ENCODE measurements at regions not wholly inside any gene's neighbourhood (a gene's known extent, or its start where the extent isn't known, plus 50 kb on each side); places are given as distances from the start of the nearest gene placed in this dataset.

GRCh38 chr13:107079423-107080049, 511.6 kb upstream of the ARGLU1 start:
- TF ChIP-seq, protein P1, sequence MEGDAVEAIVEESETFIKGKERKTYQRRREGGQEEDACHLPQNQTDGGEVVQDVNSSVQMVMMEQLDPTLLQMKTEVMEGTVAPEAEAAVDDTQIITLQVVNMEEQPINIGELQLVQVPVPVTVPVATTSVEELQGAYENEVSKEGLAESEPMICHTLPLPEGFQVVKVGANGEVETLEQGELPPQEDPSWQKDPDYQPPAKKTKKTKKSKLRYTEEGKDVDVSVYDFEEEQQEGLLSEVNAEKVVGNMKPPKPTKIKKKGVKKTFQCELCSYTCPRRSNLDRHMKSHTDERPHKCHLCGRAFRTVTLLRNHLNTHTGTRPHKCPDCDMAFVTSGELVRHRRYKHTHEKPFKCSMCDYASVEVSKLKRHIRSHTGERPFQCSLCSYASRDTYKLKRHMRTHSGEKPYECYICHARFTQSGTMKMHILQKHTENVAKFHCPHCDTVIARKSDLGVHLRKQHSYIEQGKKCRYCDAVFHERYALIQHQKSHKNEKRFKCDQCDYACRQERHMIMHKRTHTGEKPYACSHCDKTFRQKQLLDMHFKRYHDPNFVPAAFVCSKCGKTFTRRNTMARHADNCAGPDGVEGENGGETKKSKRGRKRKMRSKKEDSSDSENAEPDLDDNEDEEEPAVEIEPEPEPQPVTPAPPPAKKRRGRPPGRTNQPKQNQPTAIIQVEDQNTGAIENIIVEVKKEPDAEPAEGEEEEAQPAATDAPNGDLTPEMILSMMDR (IDR thresholded peaks at IDR 0.05), result no peak
- peaks cover 0 to 2% of the 10 kb centered on the region in 2 donors for H3K4me1 ChIP-seq
- no peaks in the 10 kb centered on the region for H3K27me3 ChIP-seq
- DNase-seq, result no peak
- no peak for ATAC-seq
- peaks cover 0 to 10% of the 10 kb centered on the region in 2 donors for H3K9me3 ChIP-seq
- no peak overlapping the region for H3K27ac ChIP-seq
- H3K36me3 ChIP-seq, result no peaks in the 10 kb centered on the region
- intact Hi-C loops (cut with DNase I), result no loop called here
- H3K4me3 ChIP-seq, result no peak overlapping the region

GRCh38 chr13:107078229-107078765, 510.4 kb upstream of the ARGLU1 start:
- Histone ChIP-seq H3K9me3 (peaks cover 0 to 10% of the 10 kb centered on the region in 2 donors), H3K36me3 (no peaks in the 10 kb centered on the region), H3K27me3 (no peaks in the 10 kb centered on the region), H3K4me3 (no peak overlapping the region), H3K27ac (no peak overlapping the region), H3K4me1 (peaks cover 0 to 2% of the 10 kb centered on the region in 2 donors)
- ATAC-seq, result no peak
- TF ChIP-seq, protein P1 (IDR thresholded peaks at IDR 0.05), result no peak
- intact Hi-C loops (cut with DNase I), result no loop called here
- peak in 1 of 4 donors; percentile 19 for DNase-seq

- Histone ChIP-seq H3K27me3 (no peaks in the 10 kb centered on the region), H3K36me3 (no peaks in the 10 kb centered on the region), H3K4me1 (peaks cover 0 to 2% of the 10 kb centered on the region in 2 donors), H3K9me3 (peaks cover 0 to 10% of the 10 kb centered on the region in 2 donors), H3K27ac (no peak overlapping the region), H3K4me3 (no peak overlapping the region)
- DNase-seq (no peak), ATAC-seq (no peak)
- intact Hi-C loops (cut with DNase I), result no loop called here
- TF ChIP-seq, protein P1 (IDR thresholded peaks at IDR 0.05), result no peak
Observed at GRCh38 chr13:107076801-107077200, 508.9 kb upstream of the ARGLU1 start.

DNA sequence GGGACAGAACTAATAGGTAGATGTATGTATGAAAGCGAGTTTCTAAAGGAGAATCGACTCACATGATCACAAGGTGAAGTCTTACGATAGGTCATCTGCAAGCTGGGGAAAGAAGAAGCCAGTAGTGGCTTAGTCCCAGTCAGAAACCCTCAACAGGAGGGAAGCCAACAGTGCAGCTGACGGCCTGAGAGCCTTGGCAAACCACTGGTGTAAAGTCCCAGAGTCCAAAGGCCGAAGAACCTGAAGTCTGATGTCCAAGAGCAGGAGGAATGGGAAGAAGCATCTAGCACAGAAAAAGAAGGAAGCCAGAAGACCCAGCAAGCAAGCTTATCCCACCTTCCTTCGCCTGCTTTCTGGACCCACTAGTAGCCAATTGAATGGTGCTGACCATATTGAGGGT, 507.6 kb upstream of the ARGLU1 start:
- no peak for ATAC-seq
- TF ChIP-seq, protein P1 (IDR thresholded peaks at IDR 0.05), result no peak
- DNase-seq, result no peak
- H3K9me3 ChIP-seq, result peaks cover 0 to 10% of the 10 kb centered on the region in 2 donors
- H3K4me3 ChIP-seq, result no peak overlapping the region
- H3K36me3 ChIP-seq, result no peaks in the 10 kb centered on the region
- H3K27me3 ChIP-seq, result no peaks in the 10 kb centered on the region
- intact Hi-C loops (cut with DNase I), result no loop called here
- peaks cover 0 to 2% of the 10 kb centered on the region in 2 donors for H3K4me1 ChIP-seq
- no peak overlapping the region for H3K27ac ChIP-seq

- no peak overlapping the region for H3K4me3 ChIP-seq
- DNase-seq, result no peak
Observed at GRCh38 chr13:107070792-107071191, 502.9 kb upstream of the ARGLU1 start.

More at GRCh38 chr13:107070792-107071191, 502.9 kb upstream of the ARGLU1 start:
- intact Hi-C loops (cut with DNase I), result no loop called here
- ATAC-seq, result no peak
- Histone ChIP-seq H3K27ac (no peak overlapping the region), H3K9me3 (peaks cover 0 to 7% of the 10 kb centered on the region in 2 donors), H3K36me3 (no peaks in the 10 kb centered on the region), H3K27me3 (no peaks in the 10 kb centered on the region), H3K4me1 (no peaks in the 10 kb centered on the region)
- TF ChIP-seq, protein P1 (IDR thresholded peaks at IDR 0.05), result no peak

All from left lung (tissue), 4 donors.